NCI-H2171 (cell line): ENCODE measurements at regions not wholly inside any gene's neighbourhood (a gene's known extent, or its start where the extent isn't known, plus 50 kb on each side); places are given as distances from the start of the nearest gene placed in this dataset.
A peak's percentile ranks its signal among the peaks of the same experiment; 100 is the strongest.

Experiments
- DNase-seq: peaks from one replicate; lab custom pipeline; 2025; lab: John Stamatoyannopoulos, UW

DNA sequence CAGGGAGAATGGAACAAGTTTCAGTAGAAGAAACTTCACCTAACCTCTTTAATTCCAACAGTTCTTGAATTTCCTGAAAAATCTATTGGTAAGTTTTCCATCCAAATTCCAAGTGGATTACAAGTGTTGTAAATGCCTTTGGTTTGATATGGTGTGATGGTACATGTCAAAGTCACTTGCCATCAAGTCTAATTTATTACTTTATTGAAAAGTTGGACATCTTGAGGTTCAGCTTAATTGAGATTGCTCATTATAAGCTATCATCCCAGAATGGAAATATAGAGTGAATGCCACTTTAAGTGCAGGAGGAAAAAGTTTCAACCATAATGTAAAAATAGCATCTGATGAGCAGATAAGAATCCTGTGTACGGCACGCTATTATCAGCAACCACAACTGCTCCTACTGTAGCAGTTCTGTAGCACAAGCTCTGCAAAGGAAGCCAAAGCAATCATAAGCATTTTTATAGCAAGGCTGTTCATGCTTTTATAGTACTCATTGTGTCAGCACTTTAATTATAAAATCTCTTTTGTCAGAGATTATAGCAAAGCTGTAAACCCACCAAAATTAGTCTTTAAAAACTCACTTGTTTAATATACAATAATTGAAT lies 991.8 kb upstream of the PHF14 start:
- DNase-seq, result no peak

DNA sequence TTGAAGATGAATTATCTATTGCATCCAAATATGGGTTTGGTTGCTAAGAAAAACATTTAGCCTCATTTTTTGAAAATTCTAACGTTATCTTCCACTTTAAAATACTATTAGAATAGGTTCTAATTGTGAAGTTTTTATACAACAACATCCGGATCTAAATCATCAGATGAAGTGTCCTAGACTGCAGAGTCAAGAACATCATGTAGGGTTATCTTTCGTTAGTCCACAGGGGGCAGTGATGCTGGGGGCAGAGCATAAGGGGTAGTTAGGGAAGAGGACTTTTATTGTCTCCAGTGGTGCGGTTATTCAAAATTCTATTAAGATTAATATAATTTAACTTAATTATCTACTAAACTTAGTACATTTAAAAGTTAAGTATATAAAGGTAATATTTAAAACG lies 990.6 kb upstream of the PHF14 start:
- no peak for DNase-seq

DNA sequence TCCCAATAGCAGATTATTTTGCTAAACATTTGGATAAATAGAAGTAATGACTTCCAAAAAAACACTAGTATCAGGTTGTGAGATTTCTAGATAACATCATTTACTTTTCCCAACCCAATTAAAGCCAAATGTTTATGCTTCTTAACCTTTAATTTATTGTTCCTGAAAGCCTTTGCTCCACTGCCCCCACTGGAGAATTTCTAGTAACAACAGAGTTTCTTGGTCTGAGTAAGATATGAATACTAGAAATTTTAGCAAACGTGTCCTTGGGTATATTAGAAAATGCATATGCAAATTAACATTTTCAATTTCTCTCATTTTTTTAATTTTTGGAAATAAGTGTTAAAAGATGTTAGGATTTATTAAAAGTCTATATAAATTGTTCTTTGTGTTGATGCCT lies 958.0 kb upstream of the PHF14 start:
- no peak for DNase-seq

DNA sequence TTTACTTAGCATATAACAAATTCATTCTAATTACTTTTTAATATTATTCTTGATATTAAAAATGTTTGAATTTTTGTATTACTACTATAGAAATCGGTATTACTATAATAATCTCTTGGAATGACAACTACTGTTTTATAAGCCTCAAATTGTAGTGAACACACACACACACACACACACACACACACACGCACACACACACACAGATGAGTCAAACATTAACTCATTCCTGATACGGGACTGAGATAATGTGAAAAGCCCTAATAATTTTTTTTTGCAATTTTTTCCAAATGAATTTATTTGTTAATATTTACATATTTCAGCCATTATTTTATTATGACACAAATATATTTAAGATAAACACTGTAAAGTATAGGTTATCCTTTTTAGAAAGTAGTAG lies 951.2 kb upstream of the PHF14 start:
- DNase-seq, result no peak

DNA sequence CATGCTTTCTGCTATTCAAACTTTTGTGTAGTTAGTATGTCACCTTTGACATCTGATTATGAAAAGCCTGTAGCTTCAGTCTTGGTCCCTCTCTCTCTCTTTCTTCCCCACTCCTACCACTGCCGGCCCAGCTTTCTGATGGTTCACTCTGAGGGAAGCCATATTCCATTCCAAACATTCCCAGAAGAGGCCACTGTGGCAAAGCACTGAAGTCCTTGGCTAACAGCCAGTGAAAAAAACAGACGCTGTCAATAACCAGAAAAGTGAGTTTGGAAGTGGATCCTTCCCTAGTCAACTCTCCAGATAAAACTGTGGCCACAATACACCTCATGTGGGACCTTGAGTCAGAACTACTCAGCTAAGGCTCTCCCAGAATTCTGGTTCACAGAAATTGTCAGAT lies 950.7 kb upstream of the PHF14 start:
- DNase-seq, result peak; percentile 33

DNA sequence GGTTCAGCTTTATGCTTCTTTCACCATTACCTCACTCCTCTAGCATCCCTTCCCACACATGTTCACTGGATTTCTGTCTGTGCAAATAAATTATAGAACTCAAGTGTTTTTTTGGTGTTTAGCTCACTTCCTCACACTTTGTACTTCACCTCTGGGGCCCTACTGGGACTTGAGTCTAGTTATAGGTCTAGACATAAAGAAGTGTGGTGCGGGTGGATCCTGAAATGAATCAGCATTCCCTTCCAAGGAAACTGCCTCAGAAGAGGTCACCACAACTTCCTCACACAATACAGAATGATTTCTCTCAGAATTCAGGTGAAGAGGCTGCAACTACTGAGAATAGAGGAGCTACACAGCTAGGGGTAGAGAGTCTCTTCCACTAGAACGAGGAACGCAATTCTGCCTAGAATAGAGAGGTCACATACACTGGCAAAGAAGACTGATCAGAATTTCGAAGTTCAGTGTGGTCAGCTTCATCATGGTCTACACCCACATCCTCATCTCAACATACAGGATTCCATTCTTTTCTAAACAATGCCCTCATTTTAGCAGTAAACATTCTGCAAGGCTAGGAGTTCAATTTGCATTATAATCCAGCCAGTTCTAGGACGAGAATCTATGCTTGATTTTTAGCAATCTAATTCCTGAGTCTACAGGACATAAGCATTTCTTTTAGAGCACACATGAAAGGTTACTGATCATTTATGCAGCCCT lies 938.7 kb upstream of the PHF14 start:
- no peak for DNase-seq

DNA sequence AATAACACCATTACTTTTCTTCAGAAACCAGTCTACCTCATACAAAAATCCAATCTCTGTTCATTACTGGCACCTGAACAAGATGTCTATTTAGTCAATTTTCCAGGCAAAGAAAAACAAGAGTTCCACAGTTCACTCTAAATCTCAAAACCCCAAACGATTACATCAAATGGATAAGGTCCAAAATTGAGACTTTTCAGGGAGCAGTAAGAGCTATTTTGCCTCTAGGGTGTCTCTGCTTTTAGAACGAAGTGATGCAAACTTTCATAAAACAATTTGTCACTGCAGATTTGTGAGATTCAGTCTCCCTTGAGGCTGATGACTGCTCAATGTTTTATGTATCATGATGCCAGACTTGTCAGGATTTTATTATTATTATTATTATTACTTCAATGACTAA lies 937.0 kb upstream of the PHF14 start:
- no peak for DNase-seq

DNA sequence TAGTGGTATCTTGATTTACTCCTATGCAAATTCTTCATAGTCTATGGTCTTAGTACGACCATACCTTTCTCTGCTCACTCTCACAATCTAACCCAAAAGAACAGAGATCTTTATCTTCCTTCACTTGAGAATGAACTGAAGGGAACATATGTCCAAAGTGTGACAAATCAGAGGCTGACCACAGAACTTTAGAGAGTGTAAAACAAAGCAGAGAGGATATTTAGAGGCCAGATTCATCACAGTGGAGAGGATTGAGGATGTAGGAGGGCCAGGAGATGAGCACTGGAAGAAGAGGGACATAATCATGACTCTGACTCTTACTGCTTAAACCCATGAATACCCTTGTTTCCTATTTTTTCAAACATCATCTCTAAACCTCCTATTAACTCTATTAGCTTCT lies 935.3 kb upstream of the PHF14 start:
- DNase-seq, result no peak

DNA sequence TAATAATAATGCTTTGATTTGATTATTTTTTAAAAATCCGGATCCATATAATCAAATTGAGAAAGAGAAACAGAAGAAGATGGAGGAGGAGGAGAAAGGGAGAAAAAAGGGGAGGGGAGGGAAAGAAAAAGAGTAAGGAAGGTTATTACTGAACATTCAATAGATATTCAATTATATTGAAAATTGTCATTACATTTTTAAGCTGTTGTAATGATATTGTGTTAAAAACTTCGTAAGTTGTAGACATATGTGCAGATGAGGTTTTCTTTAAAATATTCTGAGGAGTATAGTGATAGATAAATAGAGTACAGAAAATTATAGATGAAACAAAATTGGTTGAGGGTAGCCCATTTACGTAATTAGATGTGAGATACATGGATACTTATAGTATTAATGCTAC lies 933.0 kb upstream of the PHF14 start:
- DNase-seq, result no peak

DNA sequence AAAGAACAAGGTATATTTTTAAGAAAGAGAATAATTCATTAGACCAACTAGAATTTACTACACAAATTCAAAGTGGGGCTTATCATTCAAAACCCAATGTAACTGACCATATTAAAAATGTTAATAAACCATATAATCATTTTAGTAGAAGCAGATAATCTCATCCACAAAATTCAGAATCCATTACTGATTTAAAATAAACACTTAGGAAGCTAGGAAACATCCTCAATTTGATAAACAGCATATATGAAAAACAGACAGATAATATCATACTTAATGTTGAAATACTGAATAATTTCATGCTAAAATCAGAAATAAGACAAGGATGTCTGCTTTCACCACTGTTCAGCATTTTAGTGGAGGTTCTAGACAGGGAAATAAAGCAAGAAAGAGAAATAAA lies 902.8 kb upstream of the PHF14 start:
- DNase-seq, result no peak

DNA sequence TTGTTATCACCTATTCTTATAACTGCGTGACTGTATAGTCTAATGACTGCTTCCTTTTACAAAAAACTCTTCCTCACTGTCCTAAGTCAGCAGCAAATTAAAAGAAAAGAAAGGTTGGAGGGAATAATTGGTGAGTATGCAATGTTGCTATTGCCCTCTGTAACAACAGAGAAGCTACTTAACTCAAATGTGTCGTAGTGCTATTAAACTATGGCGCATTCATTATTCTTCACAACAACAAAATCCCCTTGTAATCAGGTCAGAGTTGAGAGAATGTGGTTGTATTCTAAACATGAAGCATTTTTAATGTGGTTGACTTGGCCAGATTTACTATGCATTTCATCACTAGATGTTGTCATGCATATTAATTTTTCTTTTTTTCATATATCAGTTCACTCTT lies 897.8 kb upstream of the PHF14 start:
- DNase-seq, result no peak

DNA sequence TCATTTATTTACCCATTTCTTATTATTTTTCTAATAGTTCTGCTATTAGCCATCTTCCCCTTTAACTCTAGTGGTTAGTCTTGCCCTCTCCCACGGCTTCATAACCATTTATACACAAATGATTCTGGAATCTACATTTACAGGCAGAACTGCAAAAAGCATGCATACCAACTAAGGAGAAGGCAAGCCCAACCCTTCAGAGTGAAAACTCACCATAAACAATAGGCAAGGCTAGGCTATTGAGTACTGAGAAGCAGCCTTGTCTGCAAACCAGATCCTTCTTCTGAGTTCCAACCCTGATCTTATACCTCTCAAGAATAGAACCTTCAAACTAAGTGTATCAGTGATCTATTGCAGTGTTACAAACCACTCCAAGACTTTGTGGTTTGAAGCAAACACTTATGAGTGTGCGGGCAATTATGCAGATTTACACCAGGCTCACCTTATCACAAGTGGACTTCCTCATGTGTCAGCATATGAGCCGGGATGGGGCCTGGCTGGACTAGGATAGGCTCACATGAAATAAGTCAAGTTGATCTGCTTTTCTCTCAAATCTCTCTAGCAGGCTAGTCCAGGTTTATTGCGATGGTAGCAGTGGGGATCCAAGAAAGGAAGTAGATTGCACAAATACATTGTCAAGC lies 896.9 kb upstream of the PHF14 start:
- DNase-seq, result no peak

DNA sequence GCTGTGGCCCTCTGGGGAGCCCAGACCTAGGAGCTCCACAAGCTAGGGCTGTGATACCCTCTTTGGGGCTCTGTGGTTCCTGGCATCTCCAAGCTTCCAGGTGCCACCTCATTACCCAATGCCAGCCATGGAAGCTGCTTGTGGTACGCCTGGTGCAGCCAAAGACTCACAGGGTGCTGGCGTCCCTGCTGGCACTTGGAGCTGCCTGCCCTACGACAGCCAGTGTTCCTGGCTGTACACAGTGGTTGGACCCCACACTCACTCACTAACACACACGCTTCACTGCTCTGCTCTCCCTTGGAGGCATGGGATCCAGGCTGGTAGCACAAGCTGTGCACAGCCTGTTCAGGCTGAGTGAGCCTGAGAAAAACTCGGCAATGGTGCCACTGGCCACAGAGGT lies 894.1 kb upstream of the PHF14 start:
- no peak for DNase-seq

DNA sequence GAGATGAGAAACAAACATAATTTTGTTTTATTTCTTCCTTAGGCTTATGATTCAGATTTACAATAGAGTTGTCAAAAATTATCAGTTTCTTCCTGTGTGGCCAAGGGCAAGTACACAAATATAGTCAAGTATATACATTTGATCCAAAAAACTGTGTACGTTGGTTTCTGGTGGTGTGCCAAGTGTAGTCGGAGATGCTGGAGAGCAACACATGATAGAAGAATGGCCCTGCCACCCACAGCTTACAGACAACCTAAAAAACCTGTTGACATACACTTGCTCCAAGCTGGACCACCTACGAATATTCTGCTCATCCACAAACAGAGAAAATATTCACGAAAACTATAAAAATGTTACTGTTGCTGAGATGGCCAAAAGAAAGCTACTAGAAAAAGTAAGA lies 890.8 kb upstream of the PHF14 start:
- no peak for DNase-seq

DNA sequence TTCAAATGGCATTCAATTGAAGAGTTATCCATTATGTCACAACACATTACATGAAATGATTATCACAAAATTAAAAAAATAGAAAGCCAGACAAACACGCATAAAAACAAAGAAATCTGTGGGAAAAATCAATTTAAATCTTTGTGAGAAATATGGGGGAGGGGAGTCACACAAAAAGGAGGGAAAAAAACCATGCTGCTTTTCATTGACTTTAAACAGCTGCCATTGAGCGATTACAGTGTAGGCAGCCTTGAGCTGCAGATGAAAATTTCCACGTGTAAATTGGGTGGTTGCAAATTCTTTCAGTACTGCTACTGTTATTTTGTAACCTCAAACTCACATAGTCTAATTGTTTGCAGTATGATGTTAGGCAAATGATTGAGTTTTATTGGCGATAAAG lies 889.9 kb upstream of the PHF14 start:
- no peak for DNase-seq

DNA sequence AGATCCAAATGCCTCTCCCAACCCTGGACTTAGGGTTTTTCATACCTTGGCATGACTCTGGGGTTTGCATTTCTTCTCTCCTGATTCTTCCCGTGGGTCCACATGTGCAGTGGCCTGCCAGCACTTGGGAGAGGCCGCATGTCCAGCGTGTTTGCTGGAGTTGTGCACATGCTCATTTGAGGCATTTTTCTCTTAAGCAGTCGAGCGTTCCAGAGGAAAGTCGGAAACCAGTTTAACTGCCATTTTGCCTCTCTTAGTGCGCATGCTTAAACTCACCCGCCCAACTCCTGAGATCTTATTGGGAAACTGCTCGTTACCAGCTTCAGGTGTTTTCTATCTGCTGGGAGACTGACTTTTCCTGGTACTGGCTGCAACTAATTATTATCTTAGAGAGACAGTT lies 888.4 kb upstream of the PHF14 start:
- no peak for DNase-seq

DNA sequence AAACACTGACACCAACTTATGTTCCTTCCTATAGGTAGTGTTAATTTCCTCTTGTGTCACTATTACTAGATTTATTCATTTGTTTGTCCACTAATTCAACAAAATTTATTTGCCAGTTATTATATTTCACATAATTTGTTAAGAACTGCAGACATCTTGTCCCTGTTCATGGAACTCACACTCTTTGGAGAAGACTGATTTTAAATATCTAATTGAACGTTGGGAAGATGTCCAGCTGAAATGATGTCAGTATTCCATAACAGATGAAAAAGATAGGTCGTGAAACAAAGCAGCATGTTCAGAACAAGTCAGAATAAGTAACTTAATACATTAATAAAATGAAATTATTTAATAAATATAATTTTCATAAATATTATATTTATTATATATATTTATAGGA lies 873.1 kb upstream of the PHF14 start:
- no peak for DNase-seq

DNA sequence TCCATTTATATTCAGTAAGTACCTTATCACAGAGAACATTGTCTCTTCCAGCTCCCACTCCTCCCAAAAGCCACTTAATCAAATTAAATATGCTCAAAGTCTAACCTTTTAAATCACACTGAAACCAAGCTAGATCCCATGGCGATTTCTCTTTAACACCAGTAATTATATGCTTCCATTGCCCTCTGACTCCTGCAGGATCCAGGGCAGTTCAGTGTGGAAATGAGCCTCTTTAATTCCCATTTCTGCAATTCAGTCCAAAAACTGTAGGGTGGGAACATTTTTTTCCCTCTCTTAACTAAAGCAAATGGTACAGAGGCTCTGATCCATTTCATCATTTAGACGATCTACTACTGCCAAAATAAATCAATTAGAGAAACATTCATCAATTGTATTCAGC lies 872.3 kb upstream of the PHF14 start:
- DNase-seq, result no peak

DNA sequence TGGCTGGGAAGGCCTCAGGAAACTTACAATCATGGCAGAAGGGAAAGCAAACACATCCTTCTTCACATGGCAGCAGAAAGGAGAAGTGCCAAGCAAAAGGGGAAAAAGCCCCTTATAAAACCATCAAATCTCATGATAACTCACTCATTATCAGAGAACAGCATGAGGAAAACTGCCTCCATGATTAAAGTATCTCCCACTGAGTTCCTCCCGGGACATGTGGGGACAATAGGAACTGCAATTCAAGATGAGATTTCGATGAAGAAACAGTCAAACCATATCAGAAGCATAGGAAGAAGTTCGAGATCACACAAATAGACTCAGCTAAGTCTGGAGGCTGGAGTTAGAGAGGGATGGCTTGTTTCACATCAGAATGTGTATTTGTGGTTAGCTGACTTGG lies 869.4 kb upstream of the PHF14 start:
- DNase-seq, result no peak

DNA sequence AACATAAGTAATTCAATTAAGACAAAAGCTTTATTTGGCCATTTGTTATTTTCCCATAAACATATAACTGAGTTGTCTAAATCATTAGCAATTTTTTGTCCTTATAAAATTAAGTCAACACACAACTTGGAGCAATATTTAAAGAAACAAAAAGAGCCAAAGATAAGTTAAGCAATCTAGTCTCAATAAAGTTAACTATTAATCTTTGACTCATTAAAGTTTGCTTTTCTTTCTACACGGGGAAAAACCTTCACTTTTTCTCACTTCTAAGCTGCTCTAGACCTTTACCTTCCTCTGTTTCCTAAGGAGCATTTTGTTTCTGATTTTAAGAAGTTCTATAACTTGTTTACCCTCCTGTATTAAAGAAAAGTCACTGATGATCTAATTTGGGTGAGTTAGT lies 867.1 kb upstream of the PHF14 start:
- DNase-seq, result no peak

DNA sequence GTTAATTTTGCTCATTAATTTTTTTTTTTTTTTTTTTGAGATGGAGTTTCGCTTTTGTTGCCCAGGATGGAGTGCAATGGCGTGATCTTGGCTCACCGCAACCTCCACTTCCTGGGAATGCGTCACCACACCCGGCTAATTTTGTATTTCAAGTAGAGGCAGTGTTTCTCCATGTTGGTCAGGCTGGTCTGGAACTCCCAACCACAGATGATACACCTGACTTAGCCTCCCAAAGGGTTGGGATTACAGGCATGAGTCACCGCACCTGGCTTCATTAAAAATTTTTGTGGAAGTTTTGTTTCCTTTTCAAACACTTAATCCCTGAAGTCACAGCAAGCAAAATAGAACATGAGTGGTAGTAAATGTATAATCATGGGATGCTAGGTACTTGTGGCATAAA lies 857.2 kb upstream of the PHF14 start:
- no peak for DNase-seq

DNA sequence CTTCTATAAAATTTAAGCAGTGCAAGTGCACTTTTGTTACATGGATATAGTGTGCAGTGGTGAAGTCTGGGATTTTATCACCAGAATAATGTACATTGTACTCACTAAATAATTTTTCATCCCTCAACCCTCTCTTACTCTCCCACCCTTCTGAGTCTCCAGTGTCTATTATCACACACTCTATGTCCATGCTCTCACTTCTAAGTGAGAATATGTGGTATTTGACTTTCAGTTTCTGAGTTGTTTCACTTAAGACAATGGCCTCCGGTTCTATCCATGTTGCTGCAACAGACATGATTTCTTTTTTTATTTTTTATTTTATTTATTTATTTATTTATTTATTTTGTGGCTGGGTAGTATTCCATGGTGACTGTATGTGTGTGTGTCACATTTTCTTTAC lies 855.9 kb upstream of the PHF14 start:
- no peak for DNase-seq

DNA sequence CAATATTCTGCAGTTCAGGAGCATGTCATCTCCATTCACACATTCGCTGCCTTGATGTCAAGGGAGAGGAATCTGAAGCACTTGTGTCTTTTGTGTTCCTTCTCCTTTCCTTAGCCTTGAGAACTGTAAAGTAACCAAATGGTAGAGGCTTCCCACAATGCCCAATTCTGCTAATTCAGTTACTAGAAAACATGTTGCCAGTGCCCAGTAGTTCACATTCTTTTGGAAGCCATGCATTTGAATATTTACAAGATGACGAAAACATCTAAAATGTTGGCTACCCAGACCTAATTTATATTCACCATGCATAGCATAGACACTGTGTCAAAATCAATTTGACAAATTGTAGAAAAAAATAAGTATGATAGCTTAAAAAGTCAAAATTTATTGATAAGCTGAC lies 852.7 kb upstream of the PHF14 start:
- no peak for DNase-seq

DNA sequence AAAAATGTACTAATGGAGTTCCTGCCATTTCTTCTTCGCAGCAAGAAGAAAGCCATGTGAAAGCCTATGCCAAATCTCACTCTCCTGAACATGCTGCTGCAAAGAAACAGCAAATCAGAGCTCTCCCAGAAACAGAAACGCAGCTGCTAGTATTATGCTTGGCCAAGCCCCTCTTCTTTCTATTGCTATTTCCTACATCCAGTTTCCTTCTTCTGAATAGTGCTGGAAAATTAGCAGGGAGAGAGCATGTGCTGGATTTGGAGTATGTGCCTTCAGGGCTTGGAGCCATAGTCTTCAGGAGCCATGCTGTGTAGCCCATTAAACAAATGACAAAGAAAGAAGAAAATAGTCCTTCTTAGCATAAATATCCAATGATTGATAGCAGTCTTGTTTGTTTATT lies 852.0 kb upstream of the PHF14 start:
- DNase-seq, result no peak
